Kidney glomerular epithelial cell (primary cell): ENCODE measurements at regions not wholly inside any gene's neighbourhood (a gene's known extent, or its start where the extent isn't known, plus 50 kb on each side); places are given as distances from the start of the nearest gene placed in this dataset.

Experiments
- DNase-seq: peaks from one replicate; lab custom pipeline; 2025; lab: John Stamatoyannopoulos, UW

GRCh38 chr3:99118381-99118780, 216.9 kb upstream of the DCBLD2 start:
- DNase-seq, result no peak

GRCh38 chr3:99114565-99115291, 213.2 kb upstream of the DCBLD2 start:
- DNase-seq, result no peak

- no peak for DNase-seq
Measured at GRCh38 chr3:99111235-99111634, 209.7 kb upstream of the DCBLD2 start.

GRCh38 chr3:99110401-99110800, 208.9 kb upstream of the DCBLD2 start:
- no peak for DNase-seq

GRCh38 chr3:99108508-99108907, 207.0 kb upstream of the DCBLD2 start:
- DNase-seq, result peak; percentile 67

- DNase-seq, result no peak
Measured at GRCh38 chr3:99094606-99095005, 193.1 kb upstream of the DCBLD2 start.

GRCh38 chr3:99087277-99087676, 185.8 kb upstream of the DCBLD2 start:
- no peak for DNase-seq

GRCh38 chr3:99084826-99085225, 183.3 kb upstream of the DCBLD2 start:
- no peak for DNase-seq

- no peak for DNase-seq
Measured at GRCh38 chr3:99084156-99084555, 182.7 kb upstream of the DCBLD2 start.

GRCh38 chr3:99071096-99071495, 169.6 kb upstream of the DCBLD2 start:
- no peak for DNase-seq

GRCh38 chr3:99069973-99070372, 168.5 kb upstream of the DCBLD2 start:
- no peak for DNase-seq

- DNase-seq, result no peak
Measured at GRCh38 chr3:99066863-99067262, 165.4 kb upstream of the DCBLD2 start.

- no peak for DNase-seq
Measured at GRCh38 chr3:99049164-99049563, 147.7 kb upstream of the DCBLD2 start.

GRCh38 chr3:99041747-99042146, 140.3 kb upstream of the DCBLD2 start:
- no peak for DNase-seq

- DNase-seq, result no peak
Measured at GRCh38 chr3:99031778-99032177, 130.3 kb upstream of the DCBLD2 start.

- DNase-seq, result peak; percentile 11
Measured at GRCh38 chr3:99023590-99024192, 122.2 kb upstream of the DCBLD2 start.

GRCh38 chr3:99021466-99021865, 120.0 kb upstream of the DCBLD2 start:
- DNase-seq, result no peak

- no peak for DNase-seq
Measured at GRCh38 chr3:99016452-99016851, 115.0 kb upstream of the DCBLD2 start.

GRCh38 chr3:99013777-99014315, 112.4 kb upstream of the DCBLD2 start:
- DNase-seq, result no peak

GRCh38 chr3:99013077-99013476, 111.6 kb upstream of the DCBLD2 start:
- DNase-seq, result no peak

GRCh38 chr3:99012051-99012450, 110.6 kb upstream of the DCBLD2 start:
- peak; percentile 88 for DNase-seq

- no peak for DNase-seq
Measured at GRCh38 chr3:99009851-99010250, 108.4 kb upstream of the DCBLD2 start.

GRCh38 chr3:99006686-99007085, 105.2 kb upstream of the DCBLD2 start:
- DNase-seq, result no peak

GRCh38 chr3:98999675-99000074, 98.2 kb upstream of the DCBLD2 start:
- no peak for DNase-seq
